Spleen (tissue), 7 donors: ENCODE measurements at regions not wholly inside any gene's neighbourhood (a gene's known extent, or its start where the extent isn't known, plus 50 kb on each side); places are given as distances from the start of the nearest gene placed in this dataset.

ENCODE experiments used
- CTCF ChIP-seq, 11 experiments: fragments of 200-600 bp in 7 of 11; fragments of 450-650 bp in 4 of 11; sonication (generic) in 4 of 11; IDR thresholded peaks in 8 of 11; conservative IDR thresholded peaks in 3 of 11; 1 replicate in 7 of 11; 2 replicates in 4 of 11; pipeline versions ENCODE4 v1.4.0 to v1.8.0; 2016 to 2021; ENCODE audit warnings: antibody characterized with exemption in 11 of 11, inconsistent platforms in 4 of 11, mild to moderate bottlenecking in 1 of 11
- POLR2A ChIP-seq, 3 donors: fragments of 450-650 bp; IDR thresholded peaks; one replicate each; pipeline ENCODE4 v1.5.1; 2017; ENCODE audit warnings: antibody characterized with exemption in 3 of 3, mild to moderate bottlenecking in 1 of 3
- POLR2AphosphoS5 ChIP-seq, 3 donors: sonication (generic); formaldehyde crosslinking; IDR thresholded peaks; one replicate each; pipeline ENCODE4 v1.5.1; 2017; ENCODE audit warnings: antibody characterized with exemption in 3 of 3
- donor health status: DM: no; HTN: no; CAD: no; lungs with moderate emphysema.
- donor health status: DM: no; HTN: no; CAD: no.
- donor health status: DM: no; HTN: no; CAD: no.

GRCh38 chrY:12525206-12525605 is 175.8 kb upstream of the USP9Y start:
- TF ChIP-seq CTCF (IDR thresholded peaks at IDR 0.05 in 8 of 11, conservative IDR thresholded peaks at IDR 0.05 in 3 of 11) (no peak), POLR2A (IDR thresholded peaks at IDR 0.05) (no peak), POLR2AphosphoS5 (IDR thresholded peaks at IDR 0.05) (no peak)
